CMK (cell line): ENCODE measurements at regions not wholly inside any gene's neighbourhood (a gene's known extent, or its start where the extent isn't known, plus 50 kb on each side); places are given as distances from the start of the nearest gene placed in this dataset.
"Not testable (repeated sequence)": the region's sequence is repeated elsewhere in the genome, so short reads cannot be mapped to it uniquely, and the experiment has no call there.

Source experiments
- DNase-seq: peaks from one replicate; pipeline ENCODE4 v3.0.0-alpha.2; 2010; ENCODE audit warnings: low read depth

GRCh38 chr9:129432297-129433154 is 188.4 kb downstream of the C9orf50 start:
- DNase-seq = no peak

- DNase-seq = no peak
These were observed 189.8 kb downstream of the C9orf50 start for GRCh38 chr9:129430940-129431643.

DNA sequence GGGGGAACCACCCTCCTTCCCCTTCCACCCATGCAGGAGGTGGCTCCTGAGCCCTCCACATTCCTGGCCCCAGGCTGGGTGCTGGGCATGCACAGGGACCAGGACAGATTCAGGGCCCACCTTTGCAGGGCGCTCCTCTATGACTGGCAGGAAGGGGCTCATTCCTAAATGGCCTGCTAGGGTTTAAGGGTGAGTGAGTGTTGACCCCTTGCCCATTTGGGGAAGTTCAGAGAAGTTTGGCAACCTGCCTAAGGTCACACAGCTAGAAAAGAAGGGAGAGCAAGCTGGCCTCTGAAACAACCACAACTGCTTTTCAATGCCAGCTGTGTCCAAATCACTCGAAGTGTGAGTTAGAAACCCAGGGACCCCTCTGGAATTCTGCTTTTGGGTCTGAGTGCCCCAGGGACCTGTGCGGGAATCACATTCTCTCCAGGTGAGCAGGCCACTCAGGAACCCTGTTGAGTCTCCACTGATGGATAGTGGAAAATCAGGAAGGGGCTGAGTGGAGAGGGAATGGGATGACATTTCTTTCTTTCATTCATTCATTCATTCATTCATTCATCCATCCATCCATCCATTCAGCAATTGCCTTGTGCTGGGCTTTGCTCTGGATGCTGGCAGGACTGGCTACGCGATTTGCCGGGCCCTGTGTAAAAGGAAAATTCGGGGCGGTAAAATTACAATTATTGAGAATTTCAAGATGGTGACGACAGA is 191.9 kb downstream of the C9orf50 start:
- DNase-seq = no peak

GRCh38 chr9:129427149-129427548 is 193.8 kb downstream of the C9orf50 start:
- no peak for DNase-seq

GRCh38 chr9:129423755-129424154 is 197.1 kb downstream of the C9orf50 start:
- DNase-seq = not testable (repeated sequence)

GRCh38 chr9:129423216-129423615 is 197.7 kb downstream of the C9orf50 start:
- DNase-seq = no peak

GRCh38 chr9:129422843-129423192 is 198.1 kb downstream of the C9orf50 start:
- no peak for DNase-seq

DNA sequence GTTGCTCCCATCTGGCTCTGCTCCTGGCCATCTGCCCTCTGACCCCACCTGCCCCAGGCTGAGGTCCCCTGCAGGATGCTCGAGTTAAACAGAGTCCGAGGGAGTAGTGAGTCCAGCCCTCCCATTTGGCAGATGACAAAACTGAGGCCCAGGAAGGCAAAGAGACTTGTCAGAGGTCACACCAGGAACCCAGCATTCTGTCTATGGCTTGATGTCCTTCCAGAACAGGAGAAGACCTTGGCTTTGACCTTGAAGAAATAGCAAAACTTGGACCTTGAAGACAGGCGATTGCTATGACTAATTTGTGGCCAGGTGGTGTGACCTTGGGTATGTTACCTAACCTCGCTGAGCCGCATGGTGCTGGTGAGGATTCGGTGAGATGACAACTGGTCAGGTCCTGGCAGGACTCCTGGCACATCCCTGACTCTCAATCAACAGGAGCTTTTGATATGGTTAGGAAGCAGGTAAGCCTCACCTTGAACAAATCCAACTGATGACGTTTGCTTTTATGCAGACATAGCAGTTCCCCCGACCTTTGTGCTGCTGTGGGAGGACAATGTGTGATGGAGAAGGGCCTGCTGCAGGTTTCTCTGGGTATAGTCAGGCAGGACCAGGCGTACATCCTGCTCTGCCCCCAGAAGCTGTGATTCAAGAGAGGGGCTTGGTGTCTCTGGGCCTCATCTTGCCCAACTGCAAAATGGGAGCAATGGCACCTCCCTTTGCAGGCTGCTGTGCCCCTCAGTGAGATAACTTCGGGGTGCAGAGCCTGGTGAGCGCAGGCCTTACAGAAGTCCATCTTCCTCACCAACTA is 198.7 kb downstream of the C9orf50 start:
- no peak for DNase-seq

DNA sequence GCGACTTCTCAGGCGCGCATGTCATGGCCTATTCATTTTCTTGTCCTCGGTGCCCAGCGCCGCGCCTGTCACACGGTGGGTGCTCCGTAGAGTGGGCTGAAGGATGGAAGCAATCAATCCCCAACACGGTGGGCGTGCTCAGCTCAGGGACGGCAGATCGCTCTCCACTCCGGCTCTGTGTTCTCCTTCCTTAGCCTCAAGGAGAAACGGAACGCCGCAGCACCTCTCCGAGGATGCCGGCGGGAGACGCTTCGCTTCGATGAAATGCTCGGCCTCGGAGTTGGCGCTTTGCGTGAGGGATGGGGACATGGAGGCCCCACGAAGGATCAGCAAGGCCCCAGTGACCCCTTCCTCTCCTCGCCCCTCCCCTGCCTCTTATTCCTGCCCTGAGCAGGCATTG is 199.5 kb downstream of the C9orf50 start:
- DNase-seq = no peak

- DNase-seq = no peak
These were observed 200.2 kb downstream of the C9orf50 start for GRCh38 chr9:129420721-129421120.

GRCh38 chr9:129419382-129419899 is 201.5 kb downstream of the C9orf50 start:
- DNase-seq = no peak

DNA sequence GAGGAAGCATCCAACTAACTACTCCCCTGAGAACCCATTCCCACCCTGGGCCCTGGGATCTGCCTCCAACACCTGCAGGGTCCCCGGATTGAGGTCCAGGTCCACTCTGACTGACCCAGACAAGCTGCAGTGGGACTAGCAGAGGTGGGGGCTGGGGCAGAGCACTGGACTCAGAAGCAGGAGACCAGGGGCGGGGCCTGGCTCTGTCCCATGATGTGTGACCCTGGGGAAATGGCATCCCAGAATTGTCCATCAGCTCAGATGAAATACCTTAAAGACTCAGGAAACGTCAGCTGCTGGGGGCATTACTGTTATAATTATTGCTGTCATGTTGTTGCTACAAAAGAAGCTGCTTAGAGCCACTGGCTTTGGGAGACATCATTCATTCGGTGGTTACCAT is 202.4 kb downstream of the C9orf50 start:
- no peak for DNase-seq

GRCh38 chr9:129416821-129417539 is 203.9 kb downstream of the C9orf50 start:
- no peak for DNase-seq

- no peak for DNase-seq
These were observed 204.8 kb downstream of the C9orf50 start for GRCh38 chr9:129415942-129416651.

- no peak for DNase-seq
These were observed 205.6 kb downstream of the C9orf50 start for GRCh38 chr9:129414993-129415941.

- DNase-seq = no peak
These were observed 206.4 kb downstream of the C9orf50 start for GRCh38 chr9:129414377-129414992.

DNA sequence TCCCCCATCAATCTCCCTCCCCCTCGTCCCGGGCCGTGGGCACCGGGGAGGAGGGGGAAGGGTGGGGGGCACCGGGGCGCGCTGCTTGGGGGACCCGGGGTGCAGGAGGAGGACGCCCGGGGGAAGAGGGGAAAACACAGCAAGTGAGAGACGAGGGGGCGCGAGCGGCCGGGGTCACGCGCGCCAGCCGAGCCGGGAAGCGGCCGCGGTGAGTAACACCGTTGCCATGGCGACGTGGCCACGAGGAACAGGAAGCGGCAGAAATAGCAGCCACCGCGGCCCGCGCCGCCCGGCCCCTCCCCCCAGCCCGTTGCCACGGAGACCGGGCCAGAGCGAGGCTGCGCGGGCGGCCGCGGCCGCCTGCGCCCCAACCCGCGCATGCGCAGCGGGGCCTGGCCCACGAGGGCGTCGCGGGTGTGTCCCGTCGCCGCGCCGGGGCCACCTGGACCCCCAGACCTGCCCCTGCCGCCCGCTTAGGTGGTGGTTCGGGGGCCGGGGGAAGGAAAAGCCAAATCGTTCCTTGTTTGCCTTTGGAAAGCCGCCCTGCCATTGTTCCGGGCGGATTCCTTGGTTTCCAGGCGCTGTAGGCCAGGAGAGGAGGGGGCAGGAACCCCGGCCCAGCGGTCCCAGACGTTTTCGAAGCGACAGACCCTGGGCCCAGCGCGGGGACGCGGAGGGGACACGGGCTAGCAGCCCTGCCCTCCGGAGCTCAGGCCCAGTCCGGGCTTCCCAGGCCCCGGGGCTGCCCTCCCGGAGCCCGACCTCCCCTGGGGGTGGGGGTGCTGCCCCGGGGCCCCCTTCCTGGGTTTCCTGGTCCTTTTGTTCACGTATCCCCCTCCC is 207.1 kb downstream of the C9orf50 start:
- peak; percentile 92 for DNase-seq
